Neural progenitor cell (in vitro differentiated cells): ENCODE measurements at regions not wholly inside any gene's neighbourhood (a gene's known extent, or its start where the extent isn't known, plus 50 kb on each side); places are given as distances from the start of the nearest gene placed in this dataset.
"Not testable (repeated sequence)": the region's sequence is repeated elsewhere in the genome, so short reads cannot be mapped to it uniquely, and the experiment has no call there.

Source experiments
- DNase-seq: peaks from one replicate; pipeline ENCODE4 v3.0.0-alpha.2; 2016; ENCODE audit warnings: low spot score
- H2AFZ ChIP-seq: fragments of 200-600 bp; sonication (generic); replicated peaks from 2 replicates; pipeline ENCODE4 v1.6.1; 2016; ENCODE audit warnings: antibody characterized with exemption
- H3F3A ChIP-seq: fragments of 200-600 bp; sonication (generic); 2 replicates; pipeline ENCODE4 v1.6.1; 2016; ENCODE audit warnings: antibody characterized with exemption, low read depth
- H3K27ac ChIP-seq: fragments of 200-600 bp; sonication (generic); 2 replicates; pipeline ENCODE4 v1.5.1; 2016; ENCODE audit warnings: mild to moderate bottlenecking
- H3K27me3 ChIP-seq: fragments of 200-600 bp; sonication (generic); 2 replicates; pipeline ENCODE4 v1.6.1; 2016; ENCODE audit warnings: mild to moderate bottlenecking, moderate library complexity
- H3K36me3 ChIP-seq: fragments of 200-600 bp; sonication (generic); 2 replicates; pipeline ENCODE4 v1.5.1; 2016
- H3K4me1 ChIP-seq: fragments of 200-600 bp; sonication (generic); 2 replicates; pipeline ENCODE4 v1.6.1; 2016; ENCODE audit warnings: mixed run types
- H3K4me2 ChIP-seq: fragments of 200-600 bp; sonication (generic); 2 replicates; pipeline ENCODE4 v1.6.1; 2016
- H3K4me3 ChIP-seq: fragments of 200-600 bp; sonication (generic); 2 replicates; pipeline ENCODE4 v1.5.1; 2016
- H3K79me2 ChIP-seq: fragments of 200-600 bp; sonication (generic); 2 replicates; pipeline ENCODE4 v1.6.1; 2016; ENCODE audit warnings: low read depth
- H3K9ac ChIP-seq: fragments of 200-600 bp; sonication (generic); 2 replicates; pipeline ENCODE4 v1.6.1; 2016
- H3K9me3 ChIP-seq: fragments of 200-600 bp; sonication (generic); 2 replicates; pipeline ENCODE4 v1.5.1; 2016; ENCODE audit warnings: low read depth
- H4K20me1 ChIP-seq: fragments of 200-600 bp; sonication (generic); 2 replicates; pipeline ENCODE4 v1.6.1; 2016; ENCODE audit warnings: low read depth
- H3K27ac Mint-ChIP-seq: 3 replicates; pipeline ENCODE4 v1.8.0; 2021; ENCODE audit warnings: mixed read lengths
- H3K27me3 Mint-ChIP-seq: 2 replicates; pipeline ENCODE4 v1.8.0; 2022; ENCODE audit warnings: low read depth, mild to moderate bottlenecking, inconsistent platforms, moderate library complexity, mixed read lengths; ENCODE audit not compliant: insufficient read depth
- H3K36me3 Mint-ChIP-seq: 3 replicates; pipeline ENCODE4 v1.8.0; 2021; ENCODE audit warnings: mixed read lengths
- H3K4me1 Mint-ChIP-seq: 3 replicates; pipeline ENCODE4 v1.8.0; 2021; ENCODE audit warnings: mixed read lengths
- H3K4me3 Mint-ChIP-seq: 3 replicates; pipeline ENCODE4 v1.8.0; 2021; ENCODE audit warnings: mild to moderate bottlenecking, moderate library complexity, mixed read lengths
- H3K9me3 Mint-ChIP-seq: 3 replicates; pipeline ENCODE4 v1.8.0; 2020; ENCODE audit warnings: mixed read lengths
- CTCF ChIP-seq: fragments of 200-600 bp; sonication (generic); IDR thresholded peaks from 2 replicates; pipeline ENCODE4 v1.5.1; 2017; ENCODE audit warnings: antibody characterized with exemption, mild to moderate bottlenecking
- EZH2 ChIP-seq: fragments of 200-600 bp; sonication (generic); IDR thresholded peaks from 2 replicates; pipeline ENCODE4 v1.6.1; 2017; ENCODE audit warnings: antibody characterized with exemption, mild to moderate bottlenecking, moderate library complexity
- EZH2phosphoT487 ChIP-seq: fragments of 200-600 bp; sonication (generic); IDR thresholded peaks from 2 replicates; pipeline ENCODE4 v1.6.1; 2017; ENCODE audit warnings: antibody characterized with exemption

DNA sequence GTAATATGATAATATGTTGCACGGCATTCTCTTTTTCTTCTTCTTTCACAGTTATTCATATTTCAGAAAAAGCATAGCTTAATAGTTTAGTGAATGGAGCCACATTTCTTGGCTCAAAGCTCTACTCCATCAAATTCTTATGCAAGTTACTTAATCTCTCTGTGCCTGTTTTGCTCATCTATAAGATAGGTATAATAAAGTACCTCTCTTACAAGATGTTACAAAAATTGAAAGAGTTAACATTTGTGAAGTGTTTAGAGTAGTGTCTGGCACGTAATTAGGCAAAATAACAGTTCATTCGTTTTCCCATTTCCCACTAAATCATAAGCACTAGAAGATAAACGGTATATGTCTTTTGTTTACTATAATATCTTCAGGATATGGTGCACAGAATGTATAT is 1304.4 kb upstream of the EYS start:
- DNase-seq = no peak
- Histone ChIP-seq H4K20me1 (no peaks in the 10 kb centered on the region), H3K27ac (no peak overlapping the region), H3F3A (no peaks in the 10 kb centered on the region), H3K9ac (no peak overlapping the region), H3K27me3 (no peaks in the 10 kb centered on the region), H3K4me3 (no peak overlapping the region), H2AFZ (no peak overlapping the region), H3K9me3 (no peaks in the 10 kb centered on the region), H3K36me3 (no peaks in the 10 kb centered on the region), H3K4me1 (no peaks in the 10 kb centered on the region), H3K4me2 (no peak overlapping the region), H3K79me2 (no peaks in the 10 kb centered on the region)
- Mint-ChIP-seq H3K27me3 (peaks cover 2% of the 10 kb centered on the region), H3K27ac (no peak overlapping the region), H3K4me3 (no peak overlapping the region), H3K4me1 (no peaks in the 10 kb centered on the region), H3K36me3 (no peaks in the 10 kb centered on the region), H3K9me3 (no peaks in the 10 kb centered on the region)
- no peak for TF ChIP-seq EZH2
- TF ChIP-seq EZH2phosphoT487 = no peak
- TF ChIP-seq CTCF = no peak

- peak; percentile 39 for DNase-seq
- Histone ChIP-seq H3K4me3 (no peak overlapping the region), H3F3A (no peaks in the 10 kb centered on the region), H4K20me1 (no peaks in the 10 kb centered on the region), H2AFZ (peak overlapping the region; percentile 89), H3K4me2 (no peak overlapping the region), H3K27me3 (no peaks in the 10 kb centered on the region), H3K9me3 (no peaks in the 10 kb centered on the region), H3K36me3 (no peaks in the 10 kb centered on the region), H3K9ac (no peak overlapping the region), H3K4me1 (no peaks in the 10 kb centered on the region), H3K79me2 (no peaks in the 10 kb centered on the region), H3K27ac (no peak overlapping the region)
- Mint-ChIP-seq H3K9me3 (no peaks in the 10 kb centered on the region), H3K27me3 (peaks cover 2% of the 10 kb centered on the region), H3K27ac (no peak overlapping the region), H3K4me3 (no peak overlapping the region), H3K4me1 (no peaks in the 10 kb centered on the region), H3K36me3 (no peaks in the 10 kb centered on the region)
- TF ChIP-seq CTCF (peak; percentile 53), EZH2phosphoT487 (no peak), EZH2 (no peak)
Measured at GRCh38 chr6:67009818-67010217, 1302.8 kb upstream of the EYS start.

DNA sequence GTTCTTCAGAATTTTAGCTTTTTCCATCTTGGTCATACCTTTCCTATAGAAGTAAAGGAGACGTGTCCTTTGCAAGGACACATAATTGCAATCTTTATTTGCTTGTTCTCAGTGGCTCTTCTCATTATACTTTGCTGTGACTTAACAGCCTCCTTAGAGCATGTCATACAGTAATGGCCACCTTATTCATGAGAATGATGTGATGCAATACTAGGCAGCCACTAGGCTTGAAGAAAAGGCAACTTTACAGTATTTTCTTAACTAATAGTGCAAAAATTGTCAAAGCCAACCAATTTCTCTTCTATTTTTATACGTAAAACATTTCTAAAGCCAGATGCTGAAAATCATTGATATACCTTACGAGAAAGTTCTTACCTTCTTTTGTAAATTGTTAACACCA is 1296.8 kb upstream of the EYS start:
- H3K79me2 ChIP-seq = no peaks in the 10 kb centered on the region
- no peak overlapping the region for H3K9ac ChIP-seq
- no peak for TF ChIP-seq EZH2
- no peak for TF ChIP-seq CTCF
- TF ChIP-seq EZH2phosphoT487 = no peak
- H3K27me3 ChIP-seq = no peaks in the 10 kb centered on the region
- no peaks in the 10 kb centered on the region for H3K4me1 ChIP-seq
- no peaks in the 10 kb centered on the region for H3F3A ChIP-seq
- no peak overlapping the region for H2AFZ ChIP-seq
- H3K36me3 ChIP-seq = no peaks in the 10 kb centered on the region
- no peaks in the 10 kb centered on the region for H4K20me1 ChIP-seq
- no peaks in the 10 kb centered on the region for H3K9me3 Mint-ChIP-seq
- H3K4me1 Mint-ChIP-seq = no peaks in the 10 kb centered on the region
- no peak overlapping the region for H3K27ac Mint-ChIP-seq
- H3K27ac ChIP-seq = no peak overlapping the region
- peaks cover 2% of the 10 kb centered on the region for H3K27me3 Mint-ChIP-seq
- no peaks in the 10 kb centered on the region for H3K9me3 ChIP-seq
- H3K4me3 Mint-ChIP-seq = no peak overlapping the region
- H3K4me2 ChIP-seq = no peak overlapping the region
- H3K4me3 ChIP-seq = no peak overlapping the region
- DNase-seq = no peak
- no peaks in the 10 kb centered on the region for H3K36me3 Mint-ChIP-seq

DNA sequence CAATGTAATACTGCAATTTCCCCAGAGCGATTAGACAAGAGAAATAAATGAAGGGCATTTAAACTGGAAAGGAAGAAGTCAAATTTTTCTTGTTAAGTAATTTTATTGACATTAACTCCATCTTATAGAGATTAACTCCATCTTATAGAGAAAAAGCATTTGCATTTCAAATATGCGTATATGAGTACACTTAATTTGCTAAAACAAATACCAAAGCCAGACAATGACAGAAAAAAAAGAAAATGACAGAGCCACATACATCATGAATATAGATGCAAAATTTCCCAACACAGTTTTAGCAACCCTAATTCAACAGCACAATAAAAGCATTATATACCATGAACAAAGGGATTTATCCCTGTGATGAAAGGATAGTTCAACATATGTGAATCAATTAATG is 1293.1 kb upstream of the EYS start:
- H3K4me3 ChIP-seq = no peak overlapping the region
- Mint-ChIP-seq H3K9me3 (no peaks in the 10 kb centered on the region), H3K27me3 (no peaks in the 10 kb centered on the region), H3K4me1 (no peaks in the 10 kb centered on the region), H3K4me3 (no peak overlapping the region), H3K27ac (no peak overlapping the region), H3K36me3 (peaks cover 3% of the 10 kb centered on the region)
- no peaks in the 10 kb centered on the region for H3K79me2 ChIP-seq
- H3K27ac ChIP-seq = no peak overlapping the region
- H3K4me2 ChIP-seq = no peak overlapping the region
- TF ChIP-seq EZH2phosphoT487 (no peak), CTCF (no peak), EZH2 (no peak)
- no peaks in the 10 kb centered on the region for H3K4me1 ChIP-seq
- no peaks in the 10 kb centered on the region for H3K9me3 ChIP-seq
- no peaks in the 10 kb centered on the region for H3K36me3 ChIP-seq
- no peak for DNase-seq
- no peaks in the 10 kb centered on the region for H4K20me1 ChIP-seq
- H3K27me3 ChIP-seq = no peaks in the 10 kb centered on the region
- no peaks in the 10 kb centered on the region for H3F3A ChIP-seq
- H3K9ac ChIP-seq = no peak overlapping the region
- no peak overlapping the region for H2AFZ ChIP-seq

DNA sequence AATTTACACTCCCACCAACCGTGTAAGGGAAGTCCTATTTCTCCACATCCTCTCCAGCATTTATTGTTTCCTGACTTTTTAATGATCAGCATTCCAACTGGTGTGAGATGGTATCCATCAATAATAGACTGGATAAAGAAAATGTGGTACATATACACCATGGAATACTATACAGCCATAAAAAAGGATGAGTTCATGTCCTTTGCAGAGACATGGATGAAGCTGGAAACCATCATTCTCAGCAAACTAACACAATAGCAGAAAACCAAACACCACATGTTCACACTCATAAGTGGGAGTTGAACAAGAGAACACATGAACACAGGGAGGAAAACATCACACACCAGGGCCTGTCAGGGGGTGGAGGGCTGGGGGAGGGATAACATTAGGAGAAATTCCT is 1290.6 kb upstream of the EYS start:
- not testable (repeated sequence) for H3K9me3 ChIP-seq, H3K79me2 ChIP-seq, H3K36me3 Mint-ChIP-seq, H3K27ac ChIP-seq, H3K27me3 Mint-ChIP-seq, H4K20me1 ChIP-seq, H2AFZ ChIP-seq, H3K27ac Mint-ChIP-seq, H3K4me3 ChIP-seq, H3K4me1 Mint-ChIP-seq, H3K9me3 Mint-ChIP-seq, H3K4me1 ChIP-seq, H3K9ac ChIP-seq, H3F3A ChIP-seq, H3K27me3 ChIP-seq, H3K36me3 ChIP-seq, H3K4me3 Mint-ChIP-seq, H3K4me2 ChIP-seq, DNase-seq
